ENCODE measurements at regions not wholly inside any gene's neighbourhood (a gene's known extent, or its start where the extent isn't known, plus 50 kb on each side); places are given as distances from the start of the nearest gene placed in this dataset.

GRCh38 chr3:66748175-66748876, 247.5 kb upstream of the LRIG1 start:
- H3K36me3 ChIP-seq, result no peaks in the 10 kb centered on the region
- no peak overlapping the region for H3K4me3 ChIP-seq
- WGBS, 2 donors, result 51 to 67% methylated on average over 2 of the region's 2 CpGs
- TF ChIP-seq POLR2A (IDR thresholded peaks at IDR 0.05) (no peak), EP300 (IDR thresholded peaks at IDR 0.05) (no peak), POLR2AphosphoS5 (IDR thresholded peaks at IDR 0.05) (no peak), CTCF (IDR thresholded peaks at IDR 0.05) (no peak)
- H3K27me3 ChIP-seq, result no peaks in the 10 kb centered on the region
- no peaks in the 10 kb centered on the region for H3K9me3 ChIP-seq
- ATAC-seq (ENCODE audit: low FRiP score in 2 of 2) (no peak), DNase-seq (no peak)
- H3K27ac ChIP-seq, result no peak overlapping the region
- no peaks in the 10 kb centered on the region for H3K4me1 ChIP-seq

GRCh38 chr3:66751842-66752241, 246.3 kb upstream of the KBTBD8 start:
- Histone ChIP-seq H3K27me3 (no peaks in the 10 kb centered on the region), H3K27ac (no peak overlapping the region), H3K36me3 (no peaks in the 10 kb centered on the region), H3K4me1 (no peaks in the 10 kb centered on the region), H3K4me3 (no peak overlapping the region), H3K9me3 (no peaks in the 10 kb centered on the region)
- DNase-seq (no peak), ATAC-seq (ENCODE audit: low FRiP score in 2 of 2) (no peak)
- 84 to 86% methylated on average over 3 of the region's 3 CpGs for WGBS, 2 donors
- TF ChIP-seq POLR2A (IDR thresholded peaks at IDR 0.05) (no peak), CTCF (IDR thresholded peaks at IDR 0.05) (no peak), EP300 (IDR thresholded peaks at IDR 0.05) (no peak), POLR2AphosphoS5 (IDR thresholded peaks at IDR 0.05) (no peak)

- TF ChIP-seq POLR2A (IDR thresholded peaks at IDR 0.05) (no peak), POLR2AphosphoS5 (IDR thresholded peaks at IDR 0.05) (no peak), CTCF (IDR thresholded peaks at IDR 0.05) (no peak), EP300 (IDR thresholded peaks at IDR 0.05) (no peak)
- no peak for ATAC-seq (ENCODE audit: low FRiP score in 2 of 2)
- H3K4me3 ChIP-seq, result no peak overlapping the region
- H3K27me3 ChIP-seq, result no peaks in the 10 kb centered on the region
- DNase-seq, result no peak
- no peaks in the 10 kb centered on the region for H3K36me3 ChIP-seq
- no peak overlapping the region for H3K27ac ChIP-seq
- no peaks in the 10 kb centered on the region for H3K4me1 ChIP-seq
- no peaks in the 10 kb centered on the region for H3K9me3 ChIP-seq
Measured at GRCh38 chr3:66753670-66754069, 244.4 kb upstream of the KBTBD8 start.

- no peak for ATAC-seq (ENCODE audit: low FRiP score in 2 of 2)
- Histone ChIP-seq H3K4me3 (no peak overlapping the region), H3K9me3 (no peaks in the 10 kb centered on the region), H3K27ac (no peak overlapping the region), H3K4me1 (no peaks in the 10 kb centered on the region), H3K27me3 (no peaks in the 10 kb centered on the region), H3K36me3 (no peaks in the 10 kb centered on the region)
- TF ChIP-seq EP300 (IDR thresholded peaks at IDR 0.05) (no peak), POLR2A (IDR thresholded peaks at IDR 0.05) (no peak), POLR2AphosphoS5 (IDR thresholded peaks at IDR 0.05) (no peak), CTCF (IDR thresholded peaks at IDR 0.05) (no peak)
- no peak for DNase-seq
- 87 to 91% methylated on average over 7 of the region's 7 CpGs for WGBS, 2 donors
Measured at GRCh38 chr3:66754613-66755012, 243.5 kb upstream of the KBTBD8 start.

GRCh38 chr3:66755924-66756323, 242.2 kb upstream of the KBTBD8 start:
- Histone ChIP-seq H3K4me1 (no peaks in the 10 kb centered on the region), H3K4me3 (no peak overlapping the region), H3K27ac (no peak overlapping the region), H3K27me3 (no peaks in the 10 kb centered on the region), H3K9me3 (no peaks in the 10 kb centered on the region), H3K36me3 (no peaks in the 10 kb centered on the region)
- DNase-seq (no peak), ATAC-seq (ENCODE audit: low FRiP score in 2 of 2) (no peak)
- WGBS, 2 donors, result 90 to 91% methylated on average over 6 of the region's 6 CpGs
- TF ChIP-seq CTCF (IDR thresholded peaks at IDR 0.05) (no peak), POLR2A (IDR thresholded peaks at IDR 0.05) (no peak), POLR2AphosphoS5 (IDR thresholded peaks at IDR 0.05) (no peak), EP300 (IDR thresholded peaks at IDR 0.05) (no peak)
